ENCODE measurements at regions not wholly inside any gene's neighbourhood (a gene's known extent, or its start where the extent isn't known, plus 50 kb on each side); places are given as distances from the start of the nearest gene placed in this dataset.

GRCh38 chr13:31081316-31081715 is 80.4 kb downstream of the HSPH1 start:
- DNase-seq = no peak

- no peak for DNase-seq
Measured at GRCh38 chr13:31074756-31075155, 86.9 kb downstream of the HSPH1 start.

GRCh38 chr13:31073859-31074718 is 87.6 kb downstream of the HSPH1 start:
- DNase-seq = peak; percentile 42

- DNase-seq = no peak
Measured at GRCh38 chr13:31072041-31072440, 89.7 kb downstream of the HSPH1 start.

- DNase-seq = no peak
Measured at GRCh38 chr13:31069808-31070534, 91.7 kb downstream of the HSPH1 start.

- DNase-seq = no peak
Measured at GRCh38 chr13:31068119-31068423, 93.6 kb downstream of the HSPH1 start.

- no peak for DNase-seq
Measured at GRCh38 chr13:31067416-31068118, 94.1 kb downstream of the HSPH1 start.

- DNase-seq = no peak
Measured at GRCh38 chr13:31064636-31065035, 97.1 kb downstream of the HSPH1 start.

GRCh38 chr13:31063772-31064171 is 97.9 kb downstream of the HSPH1 start:
- no peak for DNase-seq

- no peak for DNase-seq
Measured at GRCh38 chr13:31060655-31061054, 101.0 kb downstream of the HSPH1 start.

- DNase-seq = no peak
Measured at GRCh38 chr13:31060220-31060619, 101.5 kb downstream of the HSPH1 start.

GRCh38 chr13:31057403-31058033 is 104.2 kb downstream of the HSPH1 start:
- no peak for DNase-seq

- DNase-seq = no peak
Measured at GRCh38 chr13:31056644-31057271, 104.9 kb downstream of the HSPH1 start.

- DNase-seq = no peak
Measured at GRCh38 chr13:31055589-31055988, 106.1 kb downstream of the HSPH1 start.

GRCh38 chr13:31054632-31055031 is 107.1 kb downstream of the HSPH1 start:
- no peak for DNase-seq

- DNase-seq = no peak
Measured at GRCh38 chr13:31053896-31054295, 107.8 kb downstream of the HSPH1 start.

- peak; percentile 60 for DNase-seq
Measured at GRCh38 chr13:31053091-31053490, 108.6 kb downstream of the HSPH1 start.

- DNase-seq = no peak
Measured at GRCh38 chr13:31052478-31052877, 109.2 kb downstream of the HSPH1 start.

GRCh38 chr13:31051999-31052398 is 109.7 kb downstream of the HSPH1 start:
- DNase-seq = peak; percentile 30

- peak; percentile 37 for DNase-seq
Measured at GRCh38 chr13:31050486-31051400, 111.0 kb downstream of the HSPH1 start.

GRCh38 chr13:31049833-31050232 is 111.9 kb downstream of the HSPH1 start:
- DNase-seq = no peak

- no peak for DNase-seq
Measured at GRCh38 chr13:31049083-31049482, 112.6 kb downstream of the HSPH1 start.

All from DMS53 (cell line).